IPS-NIHi11 (cell line): ENCODE measurements at regions not wholly inside any gene's neighbourhood (a gene's known extent, or its start where the extent isn't known, plus 50 kb on each side); places are given as distances from the start of the nearest gene placed in this dataset.
"Not testable (repeated sequence)": the region's sequence is repeated elsewhere in the genome, so short reads cannot be mapped to it uniquely, and the experiment has no call there.

Experiments used
- DNase-seq: peaks from one replicate; pipeline ENCODE4 v3.0.0; 2012; ENCODE audit warnings: mixed read lengths, low spot score

DNA sequence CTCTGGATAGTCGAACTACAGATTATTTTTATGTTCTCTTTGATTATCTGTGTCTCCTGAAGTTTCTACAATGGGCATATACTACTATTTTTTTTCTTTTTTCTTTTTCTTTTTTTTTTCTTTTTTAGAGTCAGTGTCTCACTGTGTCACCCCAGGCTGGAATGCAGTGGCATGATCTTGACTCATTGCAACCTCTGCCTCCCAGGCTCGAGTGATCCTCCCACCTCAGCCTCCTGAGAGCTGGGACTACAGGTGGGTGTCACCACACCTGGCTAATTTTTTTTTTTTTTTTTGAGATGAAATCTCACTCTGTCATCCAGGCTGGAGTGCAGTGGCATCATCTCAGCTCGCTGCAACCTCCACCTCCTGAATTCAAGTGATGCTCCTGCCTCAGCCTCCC is 250.7 kb upstream of the KAZN start:
- DNase-seq = no peak

DNA sequence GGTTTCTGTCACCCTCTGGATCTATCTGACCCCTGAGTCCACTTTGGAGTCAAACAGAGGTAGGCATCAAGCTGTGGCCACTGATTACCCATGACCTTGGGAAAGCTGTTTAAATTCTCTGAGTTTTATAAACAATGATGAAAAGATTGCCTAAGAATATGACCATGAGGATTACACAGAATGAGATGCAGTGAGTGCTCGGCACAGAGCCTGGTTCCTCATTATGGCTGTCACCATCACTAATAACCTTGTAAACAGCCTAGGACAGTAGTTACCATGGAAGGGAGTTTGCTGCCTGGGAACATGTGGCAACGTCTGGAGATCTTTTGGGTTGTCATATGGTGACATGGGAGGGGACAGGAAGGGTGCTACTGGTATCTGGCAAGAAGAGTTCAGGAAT is 248.3 kb upstream of the KAZN start:
- no peak for DNase-seq

DNA sequence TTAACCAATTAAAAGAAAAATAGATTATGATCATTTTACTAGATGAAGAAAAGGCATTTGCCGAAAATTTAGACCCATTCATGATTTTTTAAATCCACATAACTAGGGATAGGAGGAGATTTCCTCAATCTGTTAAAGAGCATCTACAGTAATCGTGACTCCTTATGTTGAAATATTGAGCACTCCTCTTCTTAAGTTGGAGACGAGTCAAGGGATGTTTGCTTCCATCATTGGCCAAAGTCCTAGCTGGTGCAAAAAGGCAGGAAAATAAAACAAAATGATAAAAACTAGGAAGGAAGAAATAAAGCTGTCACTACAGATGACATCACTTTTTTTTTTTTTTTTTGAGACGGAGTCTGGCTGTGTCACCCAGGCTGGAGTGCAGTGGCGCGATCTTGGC is 245.6 kb upstream of the KAZN start:
- DNase-seq = no peak

DNA sequence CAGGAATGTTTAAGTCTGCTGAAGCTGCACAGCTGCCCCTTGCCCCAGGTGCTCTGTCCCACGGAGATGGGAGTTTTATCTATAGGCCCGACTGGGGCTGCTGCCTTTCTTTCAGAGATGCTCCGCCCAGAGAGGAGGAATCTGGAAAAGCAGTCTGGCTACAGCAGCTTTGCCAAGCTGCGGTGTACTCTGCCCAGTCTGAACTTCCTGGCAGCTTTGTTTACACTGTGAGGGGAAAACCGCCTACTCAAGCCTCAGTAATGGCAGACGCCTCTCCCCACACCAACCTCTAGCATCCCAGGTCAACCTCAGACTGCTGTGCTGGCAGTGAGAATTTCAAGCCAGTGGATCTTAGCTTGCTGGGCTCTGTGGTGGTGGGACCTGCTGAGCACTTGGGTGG is 237.5 kb upstream of the KAZN start:
- not testable (repeated sequence) for DNase-seq

DNA sequence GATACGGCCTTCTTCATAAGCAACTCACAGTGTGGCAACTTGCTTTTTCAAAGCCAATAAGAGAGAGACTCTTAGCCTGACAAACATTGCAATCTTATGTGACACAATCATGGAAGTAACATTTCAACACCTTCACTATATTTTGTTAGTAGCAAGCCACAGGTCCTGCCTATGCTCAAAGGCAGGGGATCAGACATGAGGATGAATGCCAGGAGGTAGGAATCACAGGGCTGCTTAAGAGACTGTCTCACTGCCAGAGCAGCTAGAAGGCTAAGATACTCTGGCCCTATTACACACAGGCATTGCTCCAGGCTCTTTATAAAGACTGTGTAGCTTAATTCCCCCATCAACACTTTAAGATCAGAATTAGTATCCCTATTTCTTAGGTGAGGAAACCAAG is 236.2 kb upstream of the KAZN start:
- no peak for DNase-seq

DNA sequence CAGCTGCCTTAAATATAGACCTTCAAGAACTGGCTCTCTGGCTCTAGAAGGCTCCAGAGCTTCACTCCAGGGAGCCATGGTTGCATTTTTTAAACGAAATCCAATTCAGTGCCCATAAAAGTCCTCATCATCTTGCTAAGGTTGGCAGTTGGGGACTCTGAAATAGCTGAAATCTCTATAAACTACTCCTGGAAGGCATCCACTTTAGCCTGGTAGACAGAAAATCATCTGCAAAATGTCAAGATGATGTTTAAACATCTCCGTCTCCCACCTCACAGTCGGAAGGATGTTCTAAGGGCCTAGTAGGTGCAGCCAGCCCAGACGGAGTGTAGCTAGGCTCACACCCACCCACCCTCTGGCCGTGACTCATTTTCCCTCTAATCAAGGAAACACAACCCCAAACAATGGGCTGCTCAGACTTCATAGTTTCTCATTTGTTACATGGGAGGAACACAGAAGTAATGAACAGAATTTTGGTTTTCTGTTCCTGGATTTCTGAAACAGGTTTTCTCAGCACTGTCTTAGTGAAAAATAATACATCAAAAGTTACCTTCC is 235.4 kb upstream of the KAZN start:
- no peak for DNase-seq

DNA sequence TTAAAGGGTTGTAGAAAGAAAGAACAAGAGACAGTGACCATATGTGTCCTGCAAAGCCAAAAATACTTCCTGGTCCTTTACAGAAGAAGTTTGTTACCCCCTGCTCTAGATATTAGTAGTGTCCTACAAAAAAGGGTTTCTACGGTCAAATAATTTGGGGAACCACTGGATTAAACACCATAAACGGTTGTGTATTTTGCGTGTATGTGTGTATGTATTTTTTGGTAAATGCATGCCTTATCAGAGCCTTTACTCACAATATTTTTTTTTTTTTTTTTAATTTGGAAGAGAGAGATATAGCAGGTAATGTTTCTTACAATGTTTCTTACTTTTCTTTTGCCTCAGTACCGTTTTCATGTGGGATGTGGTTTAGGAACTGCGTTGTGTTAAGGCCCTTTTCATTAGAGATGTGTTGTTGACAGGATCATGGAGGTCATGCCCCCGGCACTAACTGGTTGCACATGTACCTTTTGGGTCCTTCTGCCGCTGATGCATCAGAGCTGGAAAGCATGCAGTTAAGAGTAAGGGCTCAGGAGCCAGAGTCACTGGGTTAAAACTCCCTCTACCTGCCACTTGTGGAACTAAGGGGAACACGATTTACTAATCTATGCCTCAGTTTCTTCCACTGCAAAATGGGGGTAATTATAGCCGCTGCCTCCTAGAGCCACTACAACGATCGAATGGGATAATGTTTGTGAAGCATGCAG is 234.6 kb upstream of the KAZN start:
- DNase-seq = no peak

DNA sequence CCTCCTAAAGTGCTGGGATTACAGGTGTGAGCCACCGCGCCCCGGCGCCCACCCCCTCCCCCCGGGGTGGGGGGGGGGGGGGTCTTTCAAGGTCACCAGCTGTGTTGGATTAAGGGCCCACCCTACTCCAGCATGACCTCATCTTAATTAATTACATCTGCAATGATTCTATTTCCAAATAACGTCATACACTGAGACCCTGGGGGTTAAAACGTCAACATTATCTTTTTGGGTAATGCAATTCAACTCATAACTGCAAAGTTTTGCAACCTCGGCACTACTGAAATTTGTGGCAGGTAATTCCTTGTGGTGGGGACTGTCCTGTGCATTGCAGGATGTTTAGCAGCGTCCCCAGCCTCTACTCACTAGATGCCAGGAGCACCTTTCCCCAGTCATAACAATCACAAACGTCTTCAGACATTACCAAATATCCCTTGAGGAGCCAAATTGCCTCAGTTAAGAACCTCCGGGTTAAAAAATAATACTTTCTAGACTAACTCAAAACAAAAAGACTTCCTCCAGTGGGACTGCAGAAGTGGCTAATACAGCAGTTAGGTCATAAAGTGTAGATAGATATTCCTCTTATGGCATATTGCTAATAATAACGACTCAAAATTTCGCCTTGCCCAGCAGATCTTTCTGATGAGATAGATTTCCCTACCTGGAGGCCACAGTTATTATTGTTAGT is 233.0 kb upstream of the KAZN start:
- no peak for DNase-seq

DNA sequence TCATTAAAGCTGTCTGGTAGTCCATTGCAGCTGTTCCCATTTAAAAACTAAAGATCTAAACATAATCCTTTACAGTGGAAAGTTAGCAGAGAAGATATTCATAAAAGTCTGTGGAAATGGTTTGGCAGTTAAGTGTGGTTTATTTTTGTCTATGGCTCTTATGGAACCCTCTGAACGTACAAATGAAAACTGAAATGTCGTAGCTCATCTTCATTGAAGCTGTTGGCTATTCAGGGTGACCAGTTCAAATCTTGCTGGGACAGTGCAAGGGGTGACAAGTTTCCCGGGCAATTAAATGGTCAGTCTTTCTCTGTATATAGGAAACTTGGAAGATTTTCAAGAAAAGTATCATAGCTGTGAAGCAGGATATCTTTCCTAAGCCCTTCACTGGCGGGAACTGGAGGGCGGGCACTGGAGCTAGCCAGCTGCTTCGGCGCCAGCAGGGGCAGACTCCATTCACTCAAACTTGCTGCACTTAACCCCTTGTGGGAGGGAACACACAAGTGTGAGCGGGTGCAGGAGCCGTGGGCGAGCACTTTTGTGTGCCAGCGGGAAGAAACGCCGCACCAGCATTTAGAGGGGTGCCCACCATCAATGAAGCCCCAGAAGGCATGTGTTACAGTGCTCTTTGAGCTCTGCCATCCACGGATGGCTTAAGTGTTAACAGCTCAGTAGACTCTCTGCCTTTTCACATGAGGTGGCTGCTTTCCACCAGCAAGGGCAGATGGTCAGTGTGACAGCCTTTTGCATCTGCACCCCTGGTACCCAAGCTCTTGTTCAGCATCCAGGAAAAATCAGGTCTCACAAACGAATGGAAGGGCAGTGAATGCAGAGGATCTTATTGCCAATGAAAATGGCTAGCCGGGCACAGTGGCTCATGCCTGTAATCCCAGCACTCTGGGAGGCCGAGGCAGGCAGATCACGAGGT is 232.1 kb upstream of the KAZN start:
- DNase-seq = peak; percentile 74

DNA sequence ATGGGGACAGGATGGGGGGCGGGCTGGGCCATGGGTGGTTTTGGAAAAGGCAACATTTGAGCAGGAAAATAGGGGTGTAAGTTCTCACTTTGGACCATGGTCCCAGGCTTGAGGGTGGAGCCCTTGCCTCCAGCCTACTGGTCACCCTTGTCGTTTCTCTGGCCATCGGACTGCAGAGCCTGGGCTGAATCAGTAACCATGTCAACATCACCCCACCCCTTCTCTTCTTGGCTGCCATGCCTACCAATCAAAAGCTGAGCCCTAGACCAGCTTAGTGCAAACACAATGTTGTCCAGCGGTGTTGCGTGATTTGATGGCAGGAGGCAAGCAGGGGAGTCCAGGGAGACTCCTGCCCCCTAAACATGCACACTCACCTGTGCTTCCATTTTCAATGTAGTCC is 231.0 kb upstream of the KAZN start:
- no peak for DNase-seq

DNA sequence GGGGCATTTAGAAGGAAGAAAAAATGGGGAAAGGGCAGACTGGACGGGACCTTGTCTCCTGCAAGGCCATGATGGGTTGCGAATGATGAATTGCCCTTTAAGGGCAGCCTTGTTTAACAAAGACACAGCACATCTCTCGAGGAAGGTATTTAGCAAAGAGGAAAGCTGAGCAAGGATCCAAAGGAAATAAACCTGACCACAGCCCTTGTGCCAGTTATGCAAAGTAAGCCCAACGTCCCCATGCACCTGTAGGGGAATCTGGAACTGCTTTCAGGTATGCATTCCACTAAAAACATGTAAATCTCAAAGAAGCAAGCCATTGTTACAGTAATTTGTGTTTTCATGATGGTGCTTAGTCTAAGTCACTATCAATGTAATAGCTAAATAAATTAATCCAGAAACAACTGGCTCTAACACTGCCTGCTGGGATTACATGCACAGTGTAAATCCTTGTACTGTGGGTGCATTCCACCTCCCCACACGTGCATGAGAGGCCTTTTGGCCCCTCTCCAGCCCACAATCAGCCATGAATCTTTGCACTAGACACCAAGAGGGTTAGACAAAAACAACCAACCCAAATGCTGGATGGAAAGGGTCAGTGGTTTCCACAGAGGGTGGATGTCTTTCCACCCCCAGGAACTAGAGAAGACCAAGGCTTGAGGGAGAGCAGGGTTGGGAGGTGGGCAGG is 228.8 kb upstream of the KAZN start:
- no peak for DNase-seq

DNA sequence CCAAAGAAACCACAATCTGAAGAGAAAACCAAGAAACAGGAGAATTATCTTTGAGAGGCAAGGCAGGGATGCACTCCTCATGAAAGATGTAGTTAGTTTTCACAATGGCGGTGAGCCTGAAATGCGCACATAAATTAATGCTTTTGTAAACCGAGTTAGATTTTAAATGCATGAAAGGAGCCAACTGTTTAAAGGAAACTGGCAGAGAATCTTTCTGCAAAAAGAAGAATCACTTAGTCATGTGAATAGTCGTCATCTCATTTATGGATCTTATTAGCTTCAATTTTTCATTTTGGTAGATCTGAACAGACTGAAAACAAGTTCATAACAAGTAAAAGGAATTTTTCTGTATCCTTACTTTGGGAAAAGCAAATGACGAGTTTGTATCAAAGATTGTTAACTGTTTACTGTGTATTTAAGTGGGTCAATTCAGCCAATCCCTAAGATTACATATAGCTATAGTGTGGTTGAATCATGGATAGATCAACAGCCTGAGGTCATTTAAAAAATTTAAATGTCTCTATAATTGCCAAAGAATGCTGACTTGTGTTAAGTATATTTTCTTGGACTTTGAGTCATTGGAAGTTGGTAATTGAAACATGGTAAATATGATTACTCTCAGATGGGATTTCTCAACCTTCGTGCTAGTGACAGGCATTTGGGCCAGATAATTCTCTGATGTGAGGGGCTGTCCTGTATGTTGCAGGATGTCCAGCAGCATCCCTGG is 226.6 kb upstream of the KAZN start:
- no peak for DNase-seq

DNA sequence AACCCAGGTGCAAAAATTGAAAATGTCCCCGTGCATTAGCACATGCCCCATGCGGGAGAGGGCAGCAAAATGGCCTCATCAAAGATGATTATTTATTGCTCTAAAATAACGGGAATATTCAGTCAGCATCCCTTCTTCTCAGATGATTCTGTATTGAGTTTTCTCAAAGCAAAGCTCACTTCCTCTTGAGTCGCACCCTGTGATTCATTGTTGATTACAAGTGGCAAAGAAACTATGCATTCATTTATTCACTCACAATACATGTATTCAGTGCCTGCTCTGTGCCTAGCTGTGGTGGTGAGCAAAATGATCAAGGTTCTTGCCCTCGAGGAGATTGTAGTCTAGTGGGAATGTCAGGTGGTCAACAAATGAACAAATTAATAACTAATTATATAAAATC is 226.0 kb upstream of the KAZN start:
- DNase-seq = no peak

DNA sequence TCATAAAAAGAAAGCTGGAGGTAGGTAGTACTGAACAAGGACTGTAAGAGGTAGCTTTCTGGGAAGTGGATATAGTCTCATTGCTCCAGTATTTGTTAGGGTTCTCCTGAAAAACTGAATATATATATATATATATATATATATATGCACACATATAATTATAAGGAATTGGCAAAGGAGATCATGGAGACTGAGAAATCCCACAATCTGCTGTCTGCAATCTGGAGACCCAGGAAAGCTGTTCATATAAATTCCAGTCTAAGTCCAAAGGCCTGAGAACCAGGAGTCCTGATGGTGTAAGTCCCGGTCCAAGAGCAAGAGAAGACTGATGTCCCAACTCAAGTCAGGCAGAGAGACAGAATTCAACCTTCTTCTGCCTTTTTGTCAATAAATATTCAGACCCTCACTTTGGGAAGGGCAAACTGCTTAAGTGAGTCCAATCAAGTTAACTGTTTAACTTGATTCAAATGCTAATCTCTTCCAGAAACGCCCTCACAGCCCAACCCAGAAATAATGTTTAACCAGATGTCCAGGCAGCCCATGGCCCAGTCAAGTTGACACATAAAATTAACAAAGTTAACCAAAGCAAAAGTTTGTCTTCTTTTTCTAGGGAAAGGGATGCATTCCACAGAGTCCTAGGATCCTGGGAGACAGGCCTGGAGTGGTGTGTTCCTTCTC is 225.3 kb upstream of the KAZN start:
- DNase-seq = no peak

DNA sequence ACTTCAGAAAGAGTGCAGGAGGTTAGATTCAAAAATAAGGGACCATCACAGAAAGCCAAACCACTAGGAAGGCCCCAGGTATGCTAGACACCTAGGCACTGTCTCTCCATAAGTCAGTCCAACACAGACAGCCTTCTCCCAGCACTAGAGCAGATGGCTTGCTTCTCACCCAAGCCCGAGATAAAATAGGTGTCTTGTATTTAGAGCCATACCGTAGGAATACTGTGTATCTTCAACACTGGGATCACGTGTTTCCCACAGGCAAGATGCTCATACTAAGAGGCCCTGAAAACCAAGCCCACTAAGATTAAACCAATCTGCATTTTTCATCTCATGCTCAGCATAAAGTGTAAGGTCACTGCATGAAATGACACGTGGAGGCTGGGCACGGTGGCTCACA is 223.3 kb upstream of the KAZN start:
- DNase-seq = no peak

DNA sequence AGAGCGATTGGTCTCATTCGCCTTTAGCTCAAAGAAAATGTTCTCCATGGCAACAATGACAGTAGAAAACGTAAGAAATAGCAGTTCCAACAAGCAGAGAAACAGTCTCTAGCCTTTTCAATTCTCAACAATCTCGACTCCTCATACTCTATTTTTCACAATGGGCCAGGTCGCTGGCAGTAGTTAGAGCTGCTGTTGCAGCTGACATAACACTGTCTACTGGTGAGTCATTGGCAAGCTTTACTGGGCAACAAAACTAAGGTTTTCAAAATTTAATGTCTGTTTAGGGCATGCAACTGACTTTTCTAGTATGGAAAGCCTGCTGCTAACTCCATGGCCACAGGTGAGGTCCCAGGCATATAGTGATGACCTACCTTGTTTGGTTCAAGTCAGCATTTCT is 221.1 kb upstream of the KAZN start:
- no peak for DNase-seq

DNA sequence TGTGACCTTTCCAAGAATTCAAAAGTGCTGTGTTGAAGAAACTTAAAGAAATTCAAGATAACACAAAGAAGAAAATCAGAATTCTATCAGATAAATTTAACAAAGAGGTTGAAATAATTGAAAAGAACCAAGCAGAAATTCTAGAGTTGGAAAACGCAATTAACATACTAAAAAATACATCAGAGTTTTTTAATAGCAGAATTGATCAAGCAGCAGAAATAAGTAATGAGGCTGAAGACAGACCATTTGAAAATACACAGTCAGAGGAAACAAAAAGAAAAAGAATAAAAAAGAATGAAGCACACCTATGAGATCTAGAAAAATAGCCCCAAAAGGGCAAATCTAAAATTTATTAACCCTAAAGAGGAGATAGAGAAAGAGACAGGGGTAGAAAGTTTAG is 218.1 kb upstream of the KAZN start:
- no peak for DNase-seq

DNA sequence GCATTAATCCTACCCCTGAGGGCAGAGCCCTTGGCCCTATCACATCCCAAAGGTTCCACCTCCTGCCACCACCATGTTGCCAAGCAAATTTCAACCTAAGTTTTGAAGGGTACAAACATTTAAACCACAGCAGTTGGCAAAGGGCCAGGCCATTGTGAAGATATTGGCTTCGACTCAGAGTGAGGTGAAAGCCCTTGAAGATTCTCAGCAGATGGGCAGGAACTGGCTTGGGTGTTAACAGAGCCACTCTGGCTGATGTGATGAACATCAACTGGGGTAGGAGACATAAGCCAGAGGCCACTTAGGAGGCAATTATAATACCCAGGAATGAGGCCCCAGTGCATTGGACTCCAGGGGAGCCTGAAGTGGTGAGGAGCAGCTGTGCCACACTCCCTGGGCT is 207.7 kb upstream of the KAZN start:
- no peak for DNase-seq

DNA sequence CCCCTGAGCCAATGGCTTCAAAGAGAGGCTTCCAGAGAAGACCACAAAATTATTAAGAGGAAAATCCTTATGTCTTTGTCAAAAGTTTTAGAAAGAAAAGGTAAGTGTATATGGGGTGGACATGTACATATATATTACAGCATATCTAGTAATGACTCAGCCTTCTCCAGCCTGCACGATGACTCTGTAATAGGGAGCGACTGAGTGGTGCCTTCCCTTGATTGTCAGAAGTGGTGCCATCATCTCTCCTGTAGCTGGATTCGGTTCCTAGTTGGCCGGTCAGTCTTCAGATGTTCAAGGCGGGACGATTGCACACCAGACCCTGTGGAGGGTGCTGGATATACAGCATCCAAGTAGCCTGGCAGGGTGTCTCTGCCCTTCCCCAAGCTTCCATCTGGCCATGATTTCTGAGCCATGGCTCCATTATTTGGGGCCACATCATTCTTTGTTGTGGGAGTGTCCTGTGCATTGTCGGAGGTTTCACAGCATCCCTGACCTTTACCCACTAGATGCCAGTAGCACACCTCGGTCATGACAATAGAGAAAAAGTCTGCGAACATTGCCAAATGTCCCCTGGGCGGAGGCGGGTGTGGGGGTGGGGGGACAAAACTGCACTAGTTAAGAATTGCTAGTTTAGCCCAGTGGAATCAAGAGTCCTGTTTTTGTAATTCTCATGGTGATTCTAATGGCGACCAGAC is 206.2 kb upstream of the KAZN start:
- no peak for DNase-seq

DNA sequence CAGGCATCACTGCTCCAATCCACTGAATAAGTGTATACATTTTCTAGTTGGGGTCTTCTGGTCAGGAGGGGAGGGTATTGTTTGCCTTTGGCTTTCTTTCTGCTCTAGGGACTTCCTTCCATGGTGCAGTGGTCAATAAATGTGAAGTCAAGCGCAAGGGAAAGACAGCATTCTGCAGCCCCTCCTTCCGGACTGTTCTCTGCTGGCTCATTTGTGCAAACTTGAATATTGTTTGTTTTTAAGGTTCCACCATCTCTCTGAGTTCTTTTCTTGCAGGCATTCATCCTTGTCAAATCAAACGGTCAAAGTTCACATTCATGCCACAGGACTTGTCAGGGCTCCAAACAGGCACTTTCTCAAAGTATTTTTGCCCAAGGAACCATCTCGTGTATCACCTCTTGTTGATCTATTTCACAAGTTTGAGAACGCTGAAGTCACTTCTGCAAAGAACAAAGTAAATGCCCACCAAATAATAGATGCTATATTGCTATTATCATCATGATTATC is 205.6 kb upstream of the KAZN start:
- DNase-seq = no peak
